ENCODE measurements at regions not wholly inside any gene's neighbourhood (a gene's known extent, or its start where the extent isn't known, plus 50 kb on each side); places are given as distances from the start of the nearest gene placed in this dataset.
"Not testable (repeated sequence)": the region's sequence is repeated elsewhere in the genome, so short reads cannot be mapped to it uniquely, and the experiment has no call there.

GRCh38 chrX:142483965-142484364 lies 278.9 kb upstream of the MAGEC2 start:
- no peak for DNase-seq

GRCh38 chrX:142446349-142446748 lies 241.3 kb upstream of the MAGEC2 start:
- DNase-seq, result no peak

GRCh38 chrX:142428916-142429315 lies 223.8 kb upstream of the MAGEC2 start:
- no peak for DNase-seq

GRCh38 chrX:142390998-142391397 lies 185.9 kb upstream of the MAGEC2 start:
- DNase-seq, result peak; percentile 0

- no peak for DNase-seq
These were observed 158.4 kb upstream of the MAGEC2 start for GRCh38 chrX:142363501-142363900.

- DNase-seq, result no peak
These were observed 154.2 kb upstream of the MAGEC2 start for GRCh38 chrX:142359331-142359730.

- DNase-seq, result no peak
These were observed 122.1 kb upstream of the MAGEC2 start for GRCh38 chrX:142327182-142327581.

- DNase-seq, result no peak
These were observed 107.5 kb upstream of the MAGEC2 start for GRCh38 chrX:142312591-142312990.

- DNase-seq, result no peak
These were observed 94.3 kb upstream of the MAGEC2 start for GRCh38 chrX:142299406-142299805.

- no peak for DNase-seq
These were observed 91.3 kb upstream of the MAGEC2 start for GRCh38 chrX:142296421-142296820.

GRCh38 chrX:142295190-142295589 lies 90.1 kb upstream of the MAGEC2 start:
- DNase-seq, result no peak

GRCh38 chrX:142270166-142270565 lies 65.1 kb upstream of the MAGEC2 start:
- not testable (repeated sequence) for DNase-seq

GRCh38 chrX:142266417-142266816 lies 61.3 kb upstream of the MAGEC2 start:
- DNase-seq, result no peak

GRCh38 chrX:142265549-142265948 lies 60.5 kb upstream of the MAGEC2 start:
- not testable (repeated sequence) for DNase-seq

- DNase-seq, result no peak
These were observed 51.8 kb upstream of the MAGEC2 start for GRCh38 chrX:142256935-142257334.
